ENCODE measurements at regions not wholly inside any gene's neighbourhood (a gene's known extent, or its start where the extent isn't known, plus 50 kb on each side); places are given as distances from the start of the nearest gene placed in this dataset.
A peak's percentile ranks its signal among the peaks of the same experiment; 100 is the strongest.

- Histone ChIP-seq H3K9me2 (ENCODE audit: insufficient read depth) (no peaks in the 10 kb centered on the region), H3K36me3 (ENCODE audit: control insufficient read depth in 1 of 2, insufficient read depth in 2 of 2, low read length in 2 of 2) (no peaks in the 10 kb centered on the region), H3K4me1 (ENCODE audit: control insufficient read depth in 1 of 2, insufficient read depth in 2 of 2, low read length in 2 of 2) (no peaks in the 10 kb centered on the region), H3K9ac (ENCODE audit: low read length) (no peak overlapping the region), H3K79me2 (ENCODE audit: insufficient read depth, low read length) (no peaks in the 10 kb centered on the region), H3K27ac (ENCODE audit: low read depth, low read length) (no peak overlapping the region), H2AFZ (ENCODE audit: low read depth, low read length, poor library complexity, severe bottlenecking) (no peak overlapping the region), H3K4me2 (ENCODE audit: low read length) (no peak overlapping the region), H3K4me3 (replicated peaks in 1 of 2; ENCODE audit: low read depth in 1 of 2, low read length in 2 of 2) (no peak overlapping the region), H4K20me1 (ENCODE audit: insufficient read depth) (no peaks in the 10 kb centered on the region), H3K27me3 (ENCODE audit: insufficient read depth, low read length) (no peaks in the 10 kb centered on the region), H3K9me3 (ENCODE audit: control insufficient read depth in 1 of 2, insufficient read depth in 1 of 2, low read depth in 1 of 2, low read length in 2 of 2) (no peaks in the 10 kb centered on the region)
- intact Hi-C loops (cut with micrococcal nuclease): no loop called here
- no peak for DNase-seq (ENCODE audit: low read depth, low spot score)
- TF ChIP-seq ZNF274 (IDR thresholded peaks at IDR 0.05; ENCODE audit: low read depth, low read length): no peak
- 0 out of 6 replicates have a peak, but pooled peaks of 1 of the 3 experiments have one; percentile 9 for TF ChIP-seq CTCF (IDR thresholded peaks at IDR 0.05 in 2 of 3, conservative IDR thresholded peaks at IDR 0.05 in 1 of 3; ENCODE audit: borderline replicate concordance in 1 of 3, insufficient read depth in 1 of 3, low read depth in 2 of 3, low read length in 2 of 3)
- CTCF ChIA-PET: no interaction called here
- peak; percentile 50 for ATAC-seq
- no TSS peak for BruUV-seq (replicated peaks)
- RAD21 ChIA-PET (ENCODE audit: low non-redundant PET in 1 of 2, low total read pairs in 2 of 2, uncharacterized antibody in 2 of 2, unreplicated experiment in 2 of 2): no interaction called here
- POLR2A ChIA-PET: interaction anchor here (1.1 kb wide), 1 partner anchor 59 kb away, joined by 3 read pairs; the partner anchor contains the start of gene ZBTB9
These were observed 58.8 kb downstream of the ZBTB9 start for GRCh38 chr6:33513213-33513612.

- H3K4me3 ChIP-seq (replicated peaks in 1 of 2; ENCODE audit: low read depth in 1 of 2, low read length in 2 of 2): no peak overlapping the region
- no peaks in the 10 kb centered on the region for H3K9me2 ChIP-seq (ENCODE audit: insufficient read depth)
- H3K27ac ChIP-seq (ENCODE audit: low read depth, low read length): no peak overlapping the region
- H3K4me1 ChIP-seq (ENCODE audit: control insufficient read depth in 1 of 2, insufficient read depth in 2 of 2, low read length in 2 of 2): no peaks in the 10 kb centered on the region
- H3K4me2 ChIP-seq (ENCODE audit: low read length): no peak overlapping the region
- no peaks in the 10 kb centered on the region for H4K20me1 ChIP-seq (ENCODE audit: insufficient read depth)
- intact Hi-C loops (cut with micrococcal nuclease): no loop called here
- BruUV-seq (replicated peaks): no TSS peak
- H3K9me3 ChIP-seq (ENCODE audit: control insufficient read depth in 1 of 2, insufficient read depth in 1 of 2, low read depth in 1 of 2, low read length in 2 of 2): no peaks in the 10 kb centered on the region
- ATAC-seq (no peak), DNase-seq (ENCODE audit: low read depth, low spot score) (no peak)
- no peaks in the 10 kb centered on the region for H3K27me3 ChIP-seq (ENCODE audit: insufficient read depth, low read length)
- H3K79me2 ChIP-seq (ENCODE audit: insufficient read depth, low read length): no peaks in the 10 kb centered on the region
- ChIA-PET CTCF (no interaction called here), RAD21 (ENCODE audit: low non-redundant PET in 1 of 2, low total read pairs in 2 of 2, uncharacterized antibody in 2 of 2, unreplicated experiment in 2 of 2) (no interaction called here), POLR2A (no interaction called here)
- no peak overlapping the region for H2AFZ ChIP-seq (ENCODE audit: low read depth, low read length, poor library complexity, severe bottlenecking)
- no peaks in the 10 kb centered on the region for H3K36me3 ChIP-seq (ENCODE audit: control insufficient read depth in 1 of 2, insufficient read depth in 2 of 2, low read length in 2 of 2)
- H3K9ac ChIP-seq (ENCODE audit: low read length): no peak overlapping the region
- TF ChIP-seq REST (IDR thresholded peaks at IDR 0.05; ENCODE audit: low read depth) (no peak), ZBTB33 (IDR thresholded peaks at IDR 0.05; ENCODE audit: extremely low read depth, insufficient replicate concordance, low read length) (no peak), YY1 (IDR thresholded peaks at IDR 0.05; ENCODE audit: extremely low read depth, insufficient replicate concordance, low read depth, low read length) (no peak), SRF (IDR thresholded peaks at IDR 0.05; ENCODE audit: low read depth) (no peak), TCF7L2 (IDR thresholded peaks at IDR 0.05; ENCODE audit: borderline replicate concordance, extremely low read depth, insufficient read depth, insufficient read length) (no peak), EZH2phosphoT487 (IDR thresholded peaks at IDR 0.05; ENCODE audit: borderline replicate concordance) (no peak), JUND (IDR thresholded peaks at IDR 0.05) (no peak), ATF3 (IDR thresholded peaks at IDR 0.05) (no peak)
These were observed 62.4 kb downstream of the ZBTB9 start for GRCh38 chr6:33516726-33517125.
